ENCODE measurements at regions not wholly inside any gene's neighbourhood (a gene's known extent, or its start where the extent isn't known, plus 50 kb on each side); places are given as distances from the start of the nearest gene placed in this dataset.
"Not testable (repeated sequence)": the region's sequence is repeated elsewhere in the genome, so short reads cannot be mapped to it uniquely, and the experiment has no call there.

DNA sequence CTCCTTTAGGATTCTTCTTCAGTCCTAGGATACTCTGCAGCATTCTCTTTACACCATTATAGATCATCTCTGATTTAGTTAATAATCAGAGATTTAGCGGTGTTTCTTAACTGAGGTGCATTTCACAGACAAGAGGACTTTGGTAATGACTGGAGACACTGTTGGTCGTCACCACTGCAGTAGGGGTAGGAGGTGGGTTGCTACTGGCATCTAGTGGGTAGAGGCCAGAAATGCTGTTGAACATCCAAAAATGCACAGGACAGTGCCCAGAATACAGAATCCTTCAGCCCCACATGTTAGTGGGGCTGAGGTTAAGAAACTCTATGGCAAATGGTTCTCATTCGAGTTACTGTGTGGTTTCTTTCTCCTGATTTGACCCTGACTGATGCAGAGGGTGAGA, 80.4 kb upstream of the LMCD1 start:
- DNase-seq (ENCODE audit: low spot score), result no peak

DNA sequence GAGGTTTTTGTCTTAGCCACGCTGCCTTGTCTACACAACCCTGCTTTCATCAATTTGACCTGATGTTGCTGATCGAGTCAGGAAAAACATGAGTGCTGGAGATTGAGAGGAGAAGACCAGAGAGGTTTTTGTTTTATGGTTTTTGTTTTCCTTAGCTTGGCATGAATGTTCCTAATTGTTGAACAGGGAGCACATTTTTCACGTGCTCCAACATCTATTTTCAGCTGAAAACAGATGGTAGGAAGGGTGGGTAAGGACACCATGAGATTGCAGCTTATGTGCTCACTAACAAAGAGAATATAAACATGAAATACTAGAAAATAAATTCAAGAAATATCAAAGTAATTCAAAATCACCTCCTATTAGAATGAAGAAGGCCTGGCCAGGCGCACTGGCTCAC, 79.9 kb upstream of the LMCD1 start:
- no peak for DNase-seq (ENCODE audit: low spot score)

- no peak for DNase-seq (ENCODE audit: low spot score)
Observed at GRCh38 chr3:8423307-8423706, 78.3 kb upstream of the LMCD1 start.

DNA sequence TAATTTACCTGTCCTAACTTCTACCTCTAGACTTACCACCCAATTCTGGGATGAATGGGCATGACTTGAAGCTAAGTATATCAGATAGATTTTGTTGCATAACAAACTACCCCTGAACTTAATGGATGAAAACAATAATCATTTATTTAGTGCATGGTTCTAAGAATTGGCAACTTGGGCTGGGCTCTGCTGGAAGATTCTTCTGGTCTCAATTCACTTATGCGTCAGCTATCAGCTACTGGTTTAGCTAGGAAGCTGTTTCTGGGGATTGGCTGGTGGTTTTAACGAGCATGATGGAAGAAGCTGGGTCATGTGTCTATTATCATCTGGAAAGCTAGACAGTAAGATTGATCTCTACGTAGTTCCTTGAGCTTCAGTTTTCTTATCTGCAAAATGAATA, 77.3 kb upstream of the LMCD1 start:
- DNase-seq (ENCODE audit: low spot score), result no peak

GRCh38 chr3:8436661-8437287, 64.8 kb upstream of the LMCD1 start:
- DNase-seq (ENCODE audit: low spot score), result no peak

GRCh38 chr3:8438507-8439079, 63.0 kb upstream of the LMCD1 start:
- DNase-seq (ENCODE audit: low spot score), result no peak

- DNase-seq (ENCODE audit: low spot score), result not testable (repeated sequence)
Observed at GRCh38 chr3:8440142-8440541, 61.5 kb upstream of the LMCD1 start.

DNA sequence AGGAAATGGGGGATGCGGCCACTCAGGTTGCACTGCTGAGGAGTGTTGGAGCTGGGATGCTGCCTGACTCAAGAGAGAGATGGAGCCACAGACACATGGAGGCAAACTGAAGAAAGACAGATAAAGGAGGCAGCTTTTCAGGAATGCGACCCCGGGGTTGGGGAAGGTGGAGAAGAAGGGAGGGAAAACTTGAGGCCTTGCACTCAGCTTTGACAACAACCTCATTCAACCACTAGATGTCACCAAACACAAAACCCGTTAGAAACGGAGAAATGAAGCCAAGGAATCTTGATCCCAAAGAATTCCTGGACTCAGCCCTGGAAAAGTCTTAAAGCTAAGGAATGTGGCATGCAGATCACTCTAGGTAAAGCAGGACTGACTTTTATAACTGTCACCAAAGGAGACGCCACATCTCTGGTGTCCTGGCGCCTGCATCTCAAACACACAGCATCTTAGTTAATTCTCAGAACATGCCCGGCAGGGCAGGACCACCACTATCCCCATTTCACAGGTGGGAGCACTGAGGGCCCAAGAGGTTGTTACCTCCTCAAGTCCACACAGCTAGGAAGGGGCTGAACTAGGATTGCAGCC, 59.6 kb upstream of the LMCD1 start:
- DNase-seq (ENCODE audit: low spot score), result peak; percentile 82

DNA sequence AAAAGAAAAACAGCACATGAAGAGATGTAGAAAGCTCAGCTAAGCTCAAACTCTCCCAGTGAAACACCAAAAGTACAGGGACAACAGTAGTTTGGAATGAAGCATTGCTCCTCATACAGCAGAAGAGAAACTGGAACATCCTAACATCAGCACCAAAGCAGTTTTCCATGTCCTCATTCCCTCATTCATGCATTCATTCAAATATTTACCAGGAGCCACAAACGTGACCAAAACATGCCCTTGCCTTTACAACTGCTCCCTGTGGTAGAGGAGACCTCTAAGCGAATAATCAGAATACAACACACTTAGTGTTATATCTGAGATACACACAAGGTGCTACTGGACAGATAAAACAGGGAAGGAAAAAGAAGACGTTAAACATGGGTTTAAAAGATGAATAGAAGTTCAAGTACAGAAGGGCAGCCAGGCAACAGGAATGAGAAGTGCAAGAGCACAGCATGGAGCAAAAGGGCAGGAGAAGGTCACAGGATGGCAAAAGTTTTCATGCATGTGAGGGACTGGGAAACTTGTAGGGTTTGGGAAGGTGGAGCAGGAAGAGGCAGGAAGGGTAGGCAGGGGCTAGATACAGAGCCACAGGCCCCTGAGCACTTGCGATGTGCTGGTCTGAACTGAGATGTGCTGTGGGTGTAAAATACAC, 58.5 kb upstream of the LMCD1 start:
- peak; percentile 52 for DNase-seq (ENCODE audit: low spot score)

GRCh38 chr3:8443829-8444791, 57.5 kb upstream of the LMCD1 start:
- DNase-seq (ENCODE audit: low spot score), result peak; percentile 100

DNA sequence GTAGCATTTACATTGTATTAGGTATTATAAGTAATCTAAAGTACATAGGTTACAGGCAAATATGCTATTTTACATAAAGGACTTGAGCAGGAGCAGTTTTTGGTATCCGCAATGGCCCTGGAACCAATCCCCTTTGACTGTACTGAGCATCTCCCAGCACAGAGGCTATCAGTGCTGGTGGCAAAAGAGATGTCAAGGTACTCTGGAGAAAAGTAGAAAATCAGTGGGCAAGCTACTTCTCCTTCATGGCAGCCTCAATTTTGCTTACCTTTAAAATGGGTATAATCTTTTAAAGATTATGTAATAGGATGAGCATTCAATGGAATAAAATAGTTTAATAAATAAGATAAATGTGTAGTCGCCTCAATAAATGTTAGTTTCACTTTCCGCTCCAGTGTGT, 56.7 kb upstream of the LMCD1 start:
- no peak for DNase-seq (ENCODE audit: low spot score)

DNA sequence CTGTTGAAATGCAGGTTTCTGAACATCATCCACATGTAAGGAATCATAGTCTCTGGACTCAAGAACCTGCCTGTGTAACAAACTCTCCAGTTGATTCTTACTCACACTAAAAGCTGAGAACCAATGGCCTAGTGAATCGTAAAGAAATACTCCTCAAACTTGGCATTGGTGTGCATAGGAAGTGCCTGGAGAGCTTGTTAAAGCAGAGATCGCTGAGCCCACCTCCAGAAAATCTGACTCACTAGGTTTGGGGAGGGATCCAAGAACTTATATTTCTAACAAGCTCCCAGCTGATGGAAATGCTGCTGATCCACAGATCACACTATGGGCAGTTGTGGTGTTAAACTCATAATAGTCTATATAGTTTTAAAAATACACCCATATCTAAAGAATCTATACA, 55.8 kb upstream of the LMCD1 start:
- DNase-seq (ENCODE audit: low spot score), result peak; percentile 84

- peak; percentile 23 for DNase-seq (ENCODE audit: low spot score)
Observed at GRCh38 chr3:8446845-8447244, 54.8 kb upstream of the LMCD1 start.

- DNase-seq (ENCODE audit: low spot score), result peak; percentile 74
Observed at GRCh38 chr3:8450618-8451017, 51.0 kb upstream of the LMCD1 start.

DNA sequence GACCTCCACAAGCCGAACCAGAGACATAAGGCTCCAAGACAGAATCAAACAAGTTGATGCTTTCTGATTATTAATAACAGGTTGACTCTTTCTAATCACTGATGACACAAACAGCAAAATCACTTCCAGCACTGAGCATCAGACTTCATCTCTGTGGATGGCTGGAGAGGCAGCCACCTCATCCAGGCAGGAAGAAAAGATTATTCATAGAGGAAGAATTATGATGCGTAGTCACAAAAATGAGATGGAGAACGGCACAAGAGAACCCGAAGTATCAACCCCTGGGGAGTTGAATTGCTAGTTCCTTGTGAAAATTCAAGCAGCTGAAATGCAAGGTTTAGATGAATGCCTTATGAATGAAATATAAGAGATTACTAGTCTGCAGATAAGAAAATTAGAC, 49.9 kb upstream of the LMCD1 start:
- peak; percentile 80 for DNase-seq (ENCODE audit: low spot score)

All from kidney tubule cell (primary cell).